H1 (cell line): ENCODE measurements at regions not wholly inside any gene's neighbourhood (a gene's known extent, or its start where the extent isn't known, plus 50 kb on each side); places are given as distances from the start of the nearest gene placed in this dataset.

ENCODE experiments used
- CTCF ChIA-PET: fragments of 300-600 bp; sonication (Branson Sonifier 250); formaldehyde crosslinking; loops from one replicate; lab custom pipeline; 2021; ENCODE audit not compliant: partially characterized antibody; lab: Charles Lee
- POLR2A ChIA-PET: fragments of 300-600 bp; sonication (Branson Sonifier 250); formaldehyde crosslinking; loops from one replicate; lab custom pipeline; 2021; ENCODE audit warnings: inconsistent platforms; ENCODE audit not compliant: partially characterized antibody; lab: Charles Lee
- DNase-seq, 2 experiments: peaks; one replicate each; pipeline versions ENCODE4 v3.0.0 to v3.0.0-alpha.2; 2010 to 2022; ENCODE audit warnings: low spot score in 2 of 2, low read depth in 1 of 2, mixed read lengths in 1 of 2
- FAIRE-seq: peaks from 2 replicates; lab custom pipeline; 2011; peaks lifted over from hg19 to GRCh38; lab: Jason Lieb, UNC
- H2AFZ ChIP-seq: 2 replicates; pipeline ENCODE4 v1.8.1; 2012; ENCODE audit warnings: low read length, inconsistent platforms
- H2AK5ac ChIP-seq: 2 replicates; pipeline ENCODE4 v1.6.1; 2013; ENCODE audit warnings: low read depth, low read length
- H2BK120ac ChIP-seq: replicated peaks from 2 replicates; pipeline ENCODE3; 2013; ENCODE audit warnings: low read depth, low read length, inconsistent platforms
- H2BK12ac ChIP-seq: 2 replicates; pipeline ENCODE4 v1.6.1; 2013; ENCODE audit warnings: low read depth, low read length
- H2BK15ac ChIP-seq: 2 replicates; pipeline ENCODE4 v1.6.1; 2013; ENCODE audit warnings: low read length
- H2BK20ac ChIP-seq: 2 replicates; pipeline ENCODE4 v1.6.1; 2013; ENCODE audit warnings: low read length
- H2BK5ac ChIP-seq: 2 replicates; pipeline ENCODE4 v1.6.1; 2013; ENCODE audit warnings: low read depth, low read length
- H3K14ac ChIP-seq: 2 replicates; pipeline ENCODE4 v1.6.1; 2013; ENCODE audit warnings: inconsistent platforms; ENCODE audit not compliant: insufficient read length
- H3K18ac ChIP-seq: 2 replicates; pipeline ENCODE4 v1.6.1; 2013; ENCODE audit warnings: low read length; ENCODE audit errors: extremely low read depth
- H3K23ac ChIP-seq: 2 replicates; pipeline ENCODE4 v1.6.1; 2013; ENCODE audit warnings: inconsistent platforms; ENCODE audit not compliant: insufficient read length
- H3K23me2 ChIP-seq: 2 replicates; pipeline ENCODE4 v1.6.1; 2013; ENCODE audit warnings: low read depth, low read length
- H3K27ac ChIP-seq: 2 replicates; pipeline ENCODE4 v1.6.1; 2011; ENCODE audit warnings: low read depth, low read length, inconsistent platforms
- H3K27me3 ChIP-seq, 4 experiments: replicated peaks in 1 of 4; 1 replicate in 1 of 4; 2 replicates in 3 of 4; pipeline versions ENCODE4 v1.6.1 to v1.8.1; 2011 to 2013; ENCODE audit warnings: low read length in 3 of 4, mild to moderate bottlenecking in 3 of 4, inconsistent platforms in 2 of 4, mixed read lengths in 2 of 4, moderate library complexity in 1 of 4; ENCODE audit not compliant: control insufficient read depth in 3 of 4, insufficient read depth in 3 of 4; ENCODE audit errors: extremely low read depth in 1 of 4
- H3K36me3 ChIP-seq, 4 experiments: 2 replicates each; pipeline versions ENCODE4 v1.6.1 to v1.8.1; 2011 to 2013; ENCODE audit warnings: mild to moderate bottlenecking in 4 of 4, low read length in 3 of 4, moderate library complexity in 2 of 4, control low read depth in 1 of 4, inconsistent platforms in 1 of 4; ENCODE audit not compliant: insufficient read depth in 4 of 4, control insufficient read depth in 2 of 4
- H3K4ac ChIP-seq: replicated peaks from 2 replicates; pipeline ENCODE3; 2013; ENCODE audit warnings: low read length, low read depth, mixed read lengths, inconsistent platforms; ENCODE audit not compliant: insufficient read length
- H3K4me1 ChIP-seq, 4 experiments: replicated peaks in 1 of 4; 1 replicate in 1 of 4; 2 replicates in 3 of 4; pipeline versions ENCODE4 v1.6.1 to v1.8.1; 2011 to 2013; ENCODE audit warnings: low read length in 3 of 4, inconsistent platforms in 2 of 4, mixed read lengths in 1 of 4; ENCODE audit not compliant: insufficient read depth in 4 of 4, control insufficient read depth in 3 of 4
- H3K4me2 ChIP-seq, 2 experiments: 2 replicates each; pipeline versions ENCODE4 v1.6.1 to v1.8.1; 2011 to 2013; ENCODE audit warnings: low read depth in 2 of 2, low read length in 2 of 2, control low read depth in 1 of 2, inconsistent platforms in 1 of 2, mild to moderate bottlenecking in 1 of 2; ENCODE audit not compliant: insufficient read depth in 1 of 2
- H3K4me3 ChIP-seq, 4 experiments: fragments of 200-600, 300-600 bp in 1 of 4; sonication (generic), shearing (Covaris generic), sonication (Bioruptor Twin) in 1 of 4; 2 replicates each; pipeline versions ENCODE4 v1.5.1 to v1.8.1; 2011 to 2016; ENCODE audit warnings: low read length in 4 of 4, low read depth in 3 of 4, control low read depth in 2 of 4, inconsistent platforms in 2 of 4, mild to moderate bottlenecking in 2 of 4, mixed read lengths in 1 of 4, moderate library complexity in 1 of 4; ENCODE audit not compliant: insufficient read depth in 2 of 4; ENCODE audit errors: extremely low read depth in 1 of 4
- H3K56ac ChIP-seq: replicated peaks from 2 replicates; pipeline ENCODE3; 2013; ENCODE audit warnings: low read depth, mild to moderate bottlenecking, mixed read lengths, low read length, inconsistent platforms; ENCODE audit not compliant: insufficient read length
- H3K79me1 ChIP-seq: 2 replicates; pipeline ENCODE4 v1.6.1; 2013; ENCODE audit warnings: low read depth, low read length, control low read depth
- H3K79me2 ChIP-seq, 2 experiments: 2 replicates each; pipeline versions ENCODE4 v1.6.1 to v1.8.1; 2012 to 2013; ENCODE audit warnings: low read length in 2 of 2, mild to moderate bottlenecking in 2 of 2, inconsistent platforms in 1 of 2; ENCODE audit not compliant: insufficient read depth in 2 of 2, control insufficient read depth in 1 of 2
- H3K9ac ChIP-seq, 4 experiments: replicated peaks in 1 of 4; 1 replicate in 1 of 4; 2 replicates in 3 of 4; pipeline versions ENCODE4 v1.6.1 to v1.8.1; 2011 to 2013; ENCODE audit warnings: low read depth in 3 of 4, low read length in 3 of 4, control low read depth in 2 of 4, mild to moderate bottlenecking in 2 of 4, moderate library complexity in 2 of 4, inconsistent platforms in 1 of 4; ENCODE audit errors: extremely low read depth in 1 of 4
- H3K9me3 ChIP-seq, 2 experiments: 2 replicates each; pipeline versions ENCODE4 v1.6.1 to v1.8.1; 2012 to 2013; ENCODE audit warnings: mild to moderate bottlenecking in 2 of 2, moderate library complexity in 2 of 2, control low read depth in 1 of 2, inconsistent platforms in 1 of 2, low read depth in 1 of 2, low read length in 1 of 2, mixed read lengths in 1 of 2; ENCODE audit not compliant: insufficient read depth in 2 of 2
- H4K20me1 ChIP-seq, 2 experiments: replicated peaks in 1 of 2; 2 replicates each; pipeline versions ENCODE3 to v1.8.1; 2011 to 2013; ENCODE audit warnings: inconsistent platforms in 2 of 2, low read length in 2 of 2, mild to moderate bottlenecking in 1 of 2; ENCODE audit not compliant: insufficient read depth in 2 of 2, control insufficient read depth in 1 of 2
- H4K5ac ChIP-seq: 2 replicates; pipeline ENCODE4 v1.6.1; 2013; ENCODE audit warnings: low read length, low read depth, mixed read lengths, inconsistent platforms; ENCODE audit not compliant: insufficient read length
- H4K8ac ChIP-seq: 2 replicates; pipeline ENCODE4 v1.8.0; 2013; ENCODE audit warnings: mild to moderate bottlenecking, moderate library complexity, low read length, inconsistent platforms; ENCODE audit not compliant: insufficient read depth; ENCODE audit errors: extremely low read depth
- H4K91ac ChIP-seq: replicated peaks from 2 replicates; pipeline ENCODE3; 2013; ENCODE audit warnings: low read length, mixed read lengths, inconsistent platforms; ENCODE audit not compliant: insufficient read length
- SIN3A ChIP-seq, 2 experiments: IDR thresholded peaks in 1 of 2; conservative IDR thresholded peaks in 1 of 2; 2 replicates each; pipeline ENCODE4 v1.6.1; 2011 to 2012; ENCODE audit warnings: low read length in 2 of 2, improper control_type of control experiment in 1 of 2, low read depth in 1 of 2, mild to moderate bottlenecking in 1 of 2
- WGBS, 2 experiments: shearing (Covaris generic) in 1 of 2; methylation state at CpG; one replicate each; pipeline versions ENCODE4 v1.1.6 to v1.1.7; 2013 to 2015; ENCODE audit warnings: low lambda C conversion rate in 2 of 2, mixed read lengths in 2 of 2, inconsistent platforms in 1 of 2, low coverage in 1 of 2, missing lambda C conversion rate in 1 of 2; ENCODE audit not compliant: insufficient replicate concordance in 2 of 2, insufficient coverage in 1 of 2, insufficient read length in 1 of 2; ENCODE audit errors: extremely low coverage in 1 of 2, missing lambda C conversion rate in 1 of 2; 5-methylcytosine and 5-hydroxymethylcytosine counted together

DNA sequence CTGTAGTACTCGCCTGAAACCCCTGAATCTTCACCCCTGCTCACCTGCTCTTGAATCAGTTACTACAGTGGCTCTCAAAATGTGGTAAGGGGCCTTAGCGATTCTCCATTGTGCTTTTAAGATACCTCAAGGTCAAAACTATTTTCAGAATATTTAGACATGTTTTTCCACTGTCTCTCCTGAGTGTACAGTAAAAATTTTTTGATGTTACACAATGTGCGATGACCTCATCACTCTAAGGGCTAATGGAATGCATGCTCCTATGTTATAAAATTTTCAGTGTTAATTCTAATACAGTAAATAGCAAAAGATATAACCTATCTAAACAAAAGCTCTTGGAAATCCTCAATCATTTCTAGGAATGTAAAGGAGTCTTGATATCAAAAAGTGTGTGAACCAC, 336.9 kb upstream of the PKDCC start:
- no peak overlapping the region for H3K4me2 ChIP-seq
- no peak overlapping the region for H3K9ac ChIP-seq
- WGBS, 2 experiments = 94% methylated on average over 3 of the region's 3 CpGs; no CpG with 5 or more reads in 1 of the 2 experiments
- H3K14ac ChIP-seq = no peak overlapping the region
- no peak overlapping the region for H2BK20ac ChIP-seq
- no peak overlapping the region for H4K5ac ChIP-seq
- H3K36me3 ChIP-seq = no peaks in the 10 kb centered on the region
- no peaks in the 10 kb centered on the region for H3K79me2 ChIP-seq
- FAIRE-seq (no peak), DNase-seq (no peak)
- H3K4me3 ChIP-seq = no peak overlapping the region
- H3K18ac ChIP-seq = no peak overlapping the region
- no peaks in the 10 kb centered on the region for H3K27me3 ChIP-seq
- H2BK120ac ChIP-seq = no peak overlapping the region
- TF ChIP-seq SIN3A (conservative IDR thresholded peaks at IDR 0.05 in 1 of 2, IDR thresholded peaks at IDR 0.05 in 1 of 2; ENCODE audit: low read depth in 1 of 2, low read length in 2 of 2) = no peak
- 0 out of 2 replicates have a peak overlapping the region, but pooled peaks have one; percentile 10 for H2AFZ ChIP-seq
- no peaks in the 10 kb centered on the region for H3K23me2 ChIP-seq
- no peak overlapping the region for H2BK15ac ChIP-seq
- H4K20me1 ChIP-seq = no peaks in the 10 kb centered on the region
- no peak overlapping the region for H4K8ac ChIP-seq
- H2BK5ac ChIP-seq = no peak overlapping the region
- no peak overlapping the region for H4K91ac ChIP-seq
- no peaks in the 10 kb centered on the region for H3K9me3 ChIP-seq
- H3K27ac ChIP-seq = no peak overlapping the region
- ChIA-PET POLR2A (no interaction called here), CTCF (interaction anchor here (1.4 kb wide), 1 partner anchor 12 kb away, joined by 4 read pairs; no protein-coding TSS in a partner anchor)
- no peak overlapping the region for H2AK5ac ChIP-seq
- no peak overlapping the region for H3K56ac ChIP-seq
- no peaks in the 10 kb centered on the region for H3K79me1 ChIP-seq
- H2BK12ac ChIP-seq = no peak overlapping the region
- no peak overlapping the region for H3K4ac ChIP-seq
- no peak overlapping the region for H3K23ac ChIP-seq
- no peaks in the 10 kb centered on the region for H3K4me1 ChIP-seq
